Panc1 (cell line): ENCODE measurements at regions not wholly inside any gene's neighbourhood (a gene's known extent, or its start where the extent isn't known, plus 50 kb on each side); places are given as distances from the start of the nearest gene placed in this dataset.
"Not testable (repeated sequence)": the region's sequence is repeated elsewhere in the genome, so short reads cannot be mapped to it uniquely, and the experiment has no call there.

Source experiments
- ATAC-seq: fragments of 200-7000 bp; cut with Tn5 transposase; 2 replicates; pipeline ENCODE4 v1.9.1; 2020; ENCODE audit warnings: mild to moderate bottlenecking, moderate library complexity
- BruUV-seq: library from RNA; stranded (reverse); fragments of 400-500 nt; replicated peaks from 2 replicates; lab custom pipeline; 2021; lab: Mats Ljungman, UMichigan
- CTCF ChIA-PET: fragments of 300-600 bp; sonication (Branson Sonifier 250); formaldehyde crosslinking; loops from one replicate; lab custom pipeline; 2022; ENCODE audit warnings: antibody characterized with exemption; lab: Charles Lee
- POLR2A ChIA-PET: fragments of 300-600 bp; sonication (Branson Sonifier 250); formaldehyde crosslinking; loops from one replicate; lab custom pipeline; 2022; ENCODE audit warnings: antibody characterized with exemption; lab: Charles Lee
- DNase-seq: peaks from one replicate; pipeline ENCODE4 v3.0.0-alpha.2; 2010; ENCODE audit warnings: low read depth, low spot score
- H3K27ac ChIP-seq: 2 replicates; pipeline ENCODE4 v1.5.1; 2011; ENCODE audit warnings: mild to moderate bottlenecking, low read length, inconsistent platforms
- H3K27me3 ChIP-seq: fragments of 200-500 bp; sonication (Bioruptor generic); 2 replicates; pipeline ENCODE4 v1.6.0; 2014; ENCODE audit warnings: low read length, inconsistent platforms; ENCODE audit not compliant: control insufficient read depth, insufficient read depth
- H3K36me3 ChIP-seq: fragments of 200-500 bp; sonication (Bioruptor generic); 2 replicates; pipeline ENCODE4 v1.5.1; 2014; ENCODE audit warnings: inconsistent platforms, mild to moderate bottlenecking, low read length, moderate library complexity; ENCODE audit not compliant: control insufficient read depth, insufficient read depth
- H3K4me1 ChIP-seq: 2 replicates; pipeline ENCODE4 v1.5.1; 2011; ENCODE audit warnings: inconsistent platforms, mild to moderate bottlenecking, low read length, moderate library complexity; ENCODE audit not compliant: control insufficient read depth, insufficient read depth
- H3K4me3 ChIP-seq, 2 experiments: 2 replicates each; pipeline ENCODE4 v1.5.1; 2011 to 2012; ENCODE audit warnings: low read depth in 2 of 2, low read length in 2 of 2, mild to moderate bottlenecking in 2 of 2, inconsistent platforms in 1 of 2, moderate library complexity in 1 of 2
- H3K9me3 ChIP-seq: fragments of 200-500 bp; sonication (Bioruptor generic); 2 replicates; pipeline ENCODE4 v1.5.1; 2014; ENCODE audit warnings: low read depth, mild to moderate bottlenecking, inconsistent platforms, low read length, moderate library complexity; ENCODE audit not compliant: control insufficient read depth, insufficient read depth
- CTCF ChIP-seq: fragments of 450-650 bp; IDR thresholded peaks from 2 replicates; pipeline ENCODE4 v1.5.1; 2017; ENCODE audit warnings: mild to moderate bottlenecking
- POLR2AphosphoS5 ChIP-seq: IDR thresholded peaks from 2 replicates; pipeline ENCODE4 v1.6.1; 2012; ENCODE audit warnings: mild to moderate bottlenecking, low read depth, low read length, moderate library complexity
- REST ChIP-seq, 2 experiments: IDR thresholded peaks; 2 replicates each; pipeline ENCODE4 v1.6.1; 2011 to 2012; ENCODE audit warnings: low read depth in 2 of 2, control low read depth in 1 of 2, low read length in 1 of 2, mild to moderate bottlenecking in 1 of 2, moderate library complexity in 1 of 2; ENCODE audit not compliant: insufficient read depth in 1 of 2
- SIN3A ChIP-seq: IDR thresholded peaks from 2 replicates; pipeline ENCODE4 v1.6.1; 2012; ENCODE audit warnings: low read depth, mild to moderate bottlenecking, low read length, moderate library complexity, borderline replicate concordance; ENCODE audit not compliant: insufficient read depth
- TCF7L2 ChIP-seq: IDR thresholded peaks from 2 replicates; pipeline ENCODE4 v1.6.1; 2011; ENCODE audit warnings: mild to moderate bottlenecking, low read depth, low read length, inconsistent platforms
- in situ Hi-C: cut with HindIII; loops from 2 replicates; pipeline ENCODE4 v1.10.0; 2016; ENCODE audit warnings: low sequenced_read_pairs, low pct_unique_long_range_greater_than_20kb
- intact Hi-C: fragments of 100-400 bp; cut with micrococcal nuclease; formaldehyde crosslinking; loops from one replicate; pipeline ENCODE4 v1.10.0; 2022; ENCODE audit not compliant: unreplicated experiment

- TF ChIP-seq CTCF (no peak), TCF7L2 (no peak), REST (IDR thresholded peaks at IDR 0.05; ENCODE audit: insufficient read depth in 1 of 2, low read depth in 2 of 2, low read length in 1 of 2) (no peak), POLR2AphosphoS5 (no peak), SIN3A (no peak)
- BruUV-seq: no TSS peak
- H3K4me3 ChIP-seq: no peak overlapping the region
- no peaks in the 10 kb centered on the region for H3K27me3 ChIP-seq
- ATAC-seq: no peak
- no peaks in the 10 kb centered on the region for H3K9me3 ChIP-seq
- H3K27ac ChIP-seq: no peak overlapping the region
- in situ Hi-C loops: no loop called here
- intact Hi-C loops: no loop called here
- H3K4me1 ChIP-seq: no peaks in the 10 kb centered on the region
- DNase-seq: no peak
- CTCF ChIA-PET: no interaction called here
- H3K36me3 ChIP-seq: no peaks in the 10 kb centered on the region
- POLR2A ChIA-PET: interaction anchor here (0.6 kb wide), 1 partner anchor 20 kb away, joined by 6 read pairs; no protein-coding TSS in a partner anchor
Measured at GRCh38 chr2:129404000-129404685, 575.3 kb upstream of the RAB6C start.

GRCh38 chr2:129408570-129408969 is 570.9 kb upstream of the RAB6C start:
- no peaks in the 10 kb centered on the region for H3K4me1 ChIP-seq
- H3K9me3 ChIP-seq: no peaks in the 10 kb centered on the region
- POLR2A ChIA-PET: no interaction called here
- H3K4me3 ChIP-seq: no peak overlapping the region
- ATAC-seq (no peak), DNase-seq (no peak)
- no peak overlapping the region for H3K27ac ChIP-seq
- no TSS peak for BruUV-seq
- CTCF ChIA-PET: no interaction called here
- TF ChIP-seq CTCF (no peak), TCF7L2 (no peak), REST (IDR thresholded peaks at IDR 0.05; ENCODE audit: insufficient read depth in 1 of 2, low read depth in 2 of 2, low read length in 1 of 2) (no peak)
- in situ Hi-C loops: no loop called here
- intact Hi-C loops: no loop called here
- no peaks in the 10 kb centered on the region for H3K27me3 ChIP-seq
- H3K36me3 ChIP-seq: no peaks in the 10 kb centered on the region

GRCh38 chr2:129417041-129417440 is 562.4 kb upstream of the RAB6C start:
- H3K9me3 ChIP-seq, BruUV-seq, H3K27ac ChIP-seq, in situ Hi-C loops, H3K4me1 ChIP-seq, intact Hi-C loops, ATAC-seq, POLR2A ChIA-PET, H3K27me3 ChIP-seq, CTCF ChIA-PET, DNase-seq, H3K36me3 ChIP-seq, H3K4me3 ChIP-seq: not testable (repeated sequence)
